Stimulated activated CD4-positive, alpha-beta T cell treated with anti-CD3 and anti-CD28 coated beads, Interleukin-4, amount 100 ng/mL, for 1 hour (primary cell): ENCODE measurements at regions not wholly inside any gene's neighbourhood (a gene's known extent, or its start where the extent isn't known, plus 50 kb on each side); places are given as distances from the start of the nearest gene placed in this dataset.
"Not testable (repeated sequence)": the region's sequence is repeated elsewhere in the genome, so short reads cannot be mapped to it uniquely, and the experiment has no call there.

Source experiments
- DNase-seq: peaks from one replicate; pipeline ENCODE4 v3.0.0-alpha.2; 2020

- no peak for DNase-seq
Observed at GRCh38 chr18:51248685-51249084, 51.2 kb upstream of the MEX3C start.

GRCh38 chr18:51250006-51250405 is 52.5 kb upstream of the MEX3C start:
- DNase-seq, result no peak

GRCh38 chr18:51250458-51251024 is 53.1 kb upstream of the MEX3C start:
- no peak for DNase-seq

- DNase-seq, result no peak
Observed at GRCh38 chr18:51251625-51252024, 54.1 kb upstream of the MEX3C start.

GRCh38 chr18:51253476-51253875 is 56.0 kb upstream of the MEX3C start:
- no peak for DNase-seq

GRCh38 chr18:51255693-51256092 is 58.2 kb upstream of the MEX3C start:
- no peak for DNase-seq

GRCh38 chr18:51257150-51257549 is 59.7 kb upstream of the MEX3C start:
- no peak for DNase-seq

- no peak for DNase-seq
Observed at GRCh38 chr18:51260118-51260517, 62.6 kb upstream of the MEX3C start.

GRCh38 chr18:51266077-51266476 is 68.6 kb upstream of the MEX3C start:
- DNase-seq, result not testable (repeated sequence)

- DNase-seq, result no peak
Observed at GRCh38 chr18:51266773-51267172, 69.3 kb upstream of the MEX3C start.

- no peak for DNase-seq
Observed at GRCh38 chr18:51273437-51273836, 76.0 kb upstream of the MEX3C start.

- no peak for DNase-seq
Observed at GRCh38 chr18:51275712-51276476, 78.4 kb upstream of the MEX3C start.

- DNase-seq, result peak; percentile 24
Observed at GRCh38 chr18:51278045-51278649, 80.7 kb upstream of the MEX3C start.

GRCh38 chr18:51279367-51279984 is 82.0 kb upstream of the MEX3C start:
- DNase-seq, result no peak

GRCh38 chr18:51287818-51288508 is 90.5 kb upstream of the MEX3C start:
- no peak for DNase-seq

GRCh38 chr18:51288582-51288981 is 91.1 kb upstream of the MEX3C start:
- no peak for DNase-seq

GRCh38 chr18:51290860-51291259 is 93.4 kb upstream of the MEX3C start:
- DNase-seq, result no peak

- no peak for DNase-seq
Observed at GRCh38 chr18:51300912-51301311, 103.4 kb upstream of the MEX3C start.

- no peak for DNase-seq
Observed at GRCh38 chr18:51301376-51301775, 103.9 kb upstream of the MEX3C start.

- DNase-seq, result no peak
Observed at GRCh38 chr18:51316677-51317076, 119.2 kb upstream of the MEX3C start.

GRCh38 chr18:51321696-51322095 is 124.2 kb upstream of the MEX3C start:
- no peak for DNase-seq

- no peak for DNase-seq
Observed at GRCh38 chr18:51323961-51324360, 126.5 kb upstream of the MEX3C start.

GRCh38 chr18:51330148-51330547 is 132.7 kb upstream of the MEX3C start:
- no peak for DNase-seq
